ENCODE measurements at regions not wholly inside any gene's neighbourhood (a gene's known extent, or its start where the extent isn't known, plus 50 kb on each side); places are given as distances from the start of the nearest gene placed in this dataset.
"Not testable (repeated sequence)": the region's sequence is repeated elsewhere in the genome, so short reads cannot be mapped to it uniquely, and the experiment has no call there.

DNA sequence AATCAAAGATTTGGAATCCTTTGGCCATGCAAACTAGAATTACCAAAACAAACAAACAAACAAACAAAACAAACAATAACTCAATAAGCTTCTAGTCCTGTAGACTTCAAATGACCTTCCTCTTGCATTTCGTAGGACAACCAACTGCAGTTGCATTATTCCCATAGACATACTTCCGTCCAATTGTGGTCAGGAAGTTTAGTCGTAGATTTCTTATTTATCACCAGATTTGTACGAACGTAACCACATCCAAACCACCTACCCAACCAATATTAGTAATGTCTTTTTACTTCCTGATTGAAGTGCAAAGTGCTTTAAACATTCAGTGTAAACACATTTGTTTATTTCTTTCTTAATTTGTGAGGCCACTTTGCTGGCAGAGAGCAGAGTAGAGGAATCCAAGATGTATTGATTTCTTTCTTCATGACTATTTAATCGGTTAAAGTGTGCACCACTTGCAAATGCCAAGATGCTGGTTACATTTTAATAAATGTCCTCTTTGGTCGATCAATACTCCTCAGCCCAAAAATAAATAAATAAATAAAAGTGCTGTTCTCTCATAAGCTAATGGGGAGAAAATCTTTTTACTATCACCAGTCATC is 1745.6 kb upstream of the CELF4 start:
- DNase-seq (ENCODE audit: low read depth) = no peak

GRCh38 chr18:39308931-39309521 is 1743.4 kb upstream of the CELF4 start:
- not testable (repeated sequence) for DNase-seq (ENCODE audit: low read depth)

DNA sequence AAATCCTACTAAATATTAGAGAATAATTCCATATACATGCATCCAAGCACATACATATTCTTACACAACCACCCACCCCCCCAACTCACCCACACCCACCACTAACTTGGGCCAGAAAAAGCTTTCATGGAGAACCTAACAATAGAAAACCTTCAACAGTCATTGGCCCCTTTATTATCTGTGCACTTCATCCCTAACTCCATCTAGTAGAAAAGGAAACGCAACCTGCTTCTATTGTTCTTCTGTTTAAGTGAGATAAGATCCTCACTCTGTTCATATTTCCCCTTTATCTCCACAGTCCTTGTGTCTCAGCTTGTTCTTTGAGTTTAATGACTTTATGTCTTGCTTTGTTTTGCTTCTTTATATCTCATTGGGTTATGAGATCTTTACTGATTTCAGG is 1740.2 kb upstream of the CELF4 start:
- no peak for DNase-seq (ENCODE audit: low read depth)

GRCh38 chr18:39302481-39302880 is 1736.9 kb upstream of the CELF4 start:
- no peak for DNase-seq (ENCODE audit: low read depth)

- DNase-seq (ENCODE audit: low read depth) = no peak
These were observed 1733.6 kb upstream of the CELF4 start for GRCh38 chr18:39299152-39299551.

DNA sequence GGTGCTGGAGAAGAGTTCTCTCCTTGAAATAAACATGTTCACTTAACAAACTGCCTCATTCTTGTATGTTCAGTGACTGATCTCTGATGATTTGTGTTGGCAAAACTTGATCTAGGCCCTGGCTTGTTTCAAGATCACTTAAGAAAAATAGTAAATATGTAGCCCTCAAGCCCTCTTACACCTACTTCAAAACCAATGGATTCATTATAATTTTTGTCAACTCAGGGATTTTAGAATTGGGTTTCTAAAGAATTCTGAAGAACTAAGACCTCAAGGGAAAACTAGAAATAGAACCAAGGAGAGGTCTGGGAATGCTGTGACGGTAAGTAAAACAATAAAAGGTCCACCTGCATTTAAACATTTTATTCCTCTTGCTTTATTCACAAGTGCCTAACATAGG is 1731.6 kb upstream of the CELF4 start:
- DNase-seq (ENCODE audit: low read depth) = no peak

DNA sequence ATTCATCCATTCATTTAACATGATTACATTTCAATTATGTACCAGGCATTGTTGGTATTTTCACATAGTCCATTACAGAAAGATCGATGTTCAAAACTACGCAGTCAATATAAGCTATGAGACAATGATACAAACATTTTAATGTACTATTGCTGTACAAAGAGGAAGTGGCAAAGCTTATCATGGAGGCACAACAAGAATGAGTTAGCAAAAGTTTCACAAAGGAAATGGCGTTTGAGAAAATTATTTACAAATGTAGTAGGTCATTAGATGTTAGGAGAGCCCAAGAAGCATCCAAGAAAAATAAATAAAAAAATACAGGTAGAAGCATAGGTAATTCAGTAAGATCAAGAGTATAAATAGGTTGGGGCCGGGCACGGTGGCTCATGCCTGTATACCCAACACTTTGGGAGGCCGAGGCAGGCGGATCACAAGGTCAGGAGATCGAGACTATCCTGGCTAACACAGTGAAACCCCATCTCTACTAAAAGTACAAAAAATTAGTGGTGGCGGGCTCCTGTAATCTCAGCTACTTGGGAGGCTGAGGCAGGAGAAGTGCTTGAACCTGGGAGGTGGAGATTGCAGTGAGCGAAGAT is 1730.8 kb upstream of the CELF4 start:
- no peak for DNase-seq (ENCODE audit: low read depth)

- no peak for DNase-seq (ENCODE audit: low read depth)
These were observed 1711.2 kb upstream of the CELF4 start for GRCh38 chr18:39276764-39277163.

DNA sequence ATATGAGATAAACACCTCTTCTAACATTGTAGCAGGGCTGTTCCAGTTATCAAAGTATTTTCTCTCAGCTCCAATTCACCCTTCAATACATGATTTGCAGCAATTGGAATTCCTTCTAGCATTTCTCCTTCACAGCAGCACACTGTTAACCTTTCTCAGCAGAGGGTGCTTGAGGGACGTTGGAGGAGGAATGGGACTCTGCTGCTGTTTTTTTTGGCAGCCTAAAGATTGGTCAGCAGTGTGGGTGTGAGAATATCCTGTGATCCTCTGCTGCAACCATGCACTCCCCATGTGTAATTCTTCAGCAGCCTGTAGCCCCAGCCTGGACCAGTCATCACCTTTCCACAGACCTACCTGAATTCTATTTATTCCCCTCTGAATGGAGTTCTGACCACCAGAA is 1708.9 kb upstream of the CELF4 start:
- peak; percentile 0 for DNase-seq (ENCODE audit: low read depth)

GRCh38 chr18:39272230-39272629 is 1706.6 kb upstream of the CELF4 start:
- DNase-seq (ENCODE audit: low read depth) = no peak

- DNase-seq (ENCODE audit: low read depth) = no peak
These were observed 1706.1 kb upstream of the CELF4 start for GRCh38 chr18:39271654-39272053.

GRCh38 chr18:39260565-39260964 is 1695.0 kb upstream of the CELF4 start:
- no peak for DNase-seq (ENCODE audit: low read depth)

DNA sequence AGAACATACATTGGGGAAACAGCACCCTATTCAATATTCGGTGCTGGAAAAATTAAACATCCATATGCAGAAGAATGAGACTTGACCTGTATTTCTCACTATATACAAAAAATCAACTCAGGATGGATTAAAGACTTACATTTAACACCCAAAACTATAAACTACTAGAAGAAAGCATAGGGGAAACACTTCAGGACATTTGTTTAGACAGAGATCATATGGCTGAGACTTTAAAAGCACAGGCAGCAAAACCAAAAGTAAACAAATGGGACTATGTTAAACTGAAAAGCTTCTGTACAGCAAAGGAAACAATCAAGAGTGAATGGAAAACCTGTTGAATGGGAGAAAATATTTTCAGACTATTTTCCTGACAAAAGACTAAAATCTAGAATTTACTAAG is 1694.1 kb upstream of the CELF4 start:
- no peak for DNase-seq (ENCODE audit: low read depth)

GRCh38 chr18:39244242-39244641 is 1678.6 kb upstream of the CELF4 start:
- DNase-seq (ENCODE audit: low read depth) = no peak

DNA sequence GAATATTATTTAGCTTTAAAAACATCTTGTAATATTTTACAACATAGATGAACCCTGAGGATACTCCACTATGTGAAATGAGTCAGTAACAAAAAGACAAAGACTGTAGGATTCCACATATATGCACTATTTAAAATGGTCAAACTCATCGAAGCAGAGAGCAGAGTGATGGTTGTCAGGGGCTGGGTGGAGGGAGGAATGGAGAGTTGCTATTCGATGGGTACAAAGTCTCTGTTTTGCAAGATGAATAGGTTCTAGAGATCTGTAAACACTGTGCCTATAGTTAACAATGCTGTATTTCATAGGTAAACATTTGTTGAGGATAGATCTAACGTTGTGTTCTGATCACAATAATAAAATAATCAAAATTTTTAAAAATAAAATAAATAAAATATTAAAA is 1675.9 kb upstream of the CELF4 start:
- no peak for DNase-seq (ENCODE audit: low read depth)

GRCh38 chr18:39238981-39239660 is 1673.5 kb upstream of the CELF4 start:
- no peak for DNase-seq (ENCODE audit: low read depth)

DNA sequence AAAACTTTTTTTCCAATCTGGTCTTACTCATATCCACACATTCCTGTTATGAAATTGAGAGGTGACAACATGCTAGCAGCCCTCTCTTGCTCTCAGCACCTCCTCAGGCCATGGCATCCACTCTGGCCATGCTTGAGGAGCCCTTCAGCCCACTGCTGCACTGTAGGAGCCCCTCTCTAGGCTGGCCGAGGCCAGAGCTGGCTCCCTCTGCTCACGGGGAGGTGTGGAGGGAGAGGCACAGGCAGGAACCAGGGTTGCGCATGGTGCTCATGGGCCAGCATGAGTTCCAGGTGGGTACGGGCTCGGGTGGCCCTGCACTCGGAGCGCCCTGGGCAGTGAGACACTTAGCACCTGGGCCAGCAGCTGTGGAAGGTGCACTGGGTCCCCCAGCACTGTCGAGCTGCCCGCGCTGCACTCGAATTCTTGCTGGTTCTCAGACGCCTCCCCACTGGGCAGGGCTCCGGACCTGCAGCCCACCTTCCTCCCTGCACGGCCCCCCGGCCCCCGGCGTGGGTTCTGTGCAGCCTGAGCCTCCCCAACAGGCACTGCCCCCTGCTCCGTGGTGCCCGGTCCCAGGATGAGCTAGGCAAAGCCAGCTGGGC is 1669.6 kb upstream of the CELF4 start:
- DNase-seq (ENCODE audit: low read depth) = no peak

DNA sequence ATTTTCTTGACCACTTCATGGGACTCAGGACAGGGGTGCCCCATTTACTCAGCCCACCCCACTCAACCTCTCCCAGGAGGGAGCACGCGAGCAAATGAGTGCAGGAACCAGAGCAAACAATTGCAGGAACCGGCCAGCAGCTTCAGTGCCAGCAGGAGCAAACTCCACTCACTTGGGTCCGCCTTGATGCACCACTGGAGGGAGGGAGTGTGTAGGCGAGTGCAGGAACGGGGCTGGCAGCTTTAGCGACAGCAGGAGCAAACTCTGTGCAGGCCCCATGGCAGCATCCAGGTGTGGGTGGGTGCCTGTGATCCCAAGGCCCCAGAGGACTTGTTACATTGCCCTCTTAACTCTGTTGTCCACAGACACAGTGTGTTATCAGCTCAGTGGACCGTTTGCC is 1667.3 kb upstream of the CELF4 start:
- DNase-seq (ENCODE audit: low read depth) = no peak

- DNase-seq (ENCODE audit: low read depth) = no peak
These were observed 1666.9 kb upstream of the CELF4 start for GRCh38 chr18:39232490-39232889.

DNA sequence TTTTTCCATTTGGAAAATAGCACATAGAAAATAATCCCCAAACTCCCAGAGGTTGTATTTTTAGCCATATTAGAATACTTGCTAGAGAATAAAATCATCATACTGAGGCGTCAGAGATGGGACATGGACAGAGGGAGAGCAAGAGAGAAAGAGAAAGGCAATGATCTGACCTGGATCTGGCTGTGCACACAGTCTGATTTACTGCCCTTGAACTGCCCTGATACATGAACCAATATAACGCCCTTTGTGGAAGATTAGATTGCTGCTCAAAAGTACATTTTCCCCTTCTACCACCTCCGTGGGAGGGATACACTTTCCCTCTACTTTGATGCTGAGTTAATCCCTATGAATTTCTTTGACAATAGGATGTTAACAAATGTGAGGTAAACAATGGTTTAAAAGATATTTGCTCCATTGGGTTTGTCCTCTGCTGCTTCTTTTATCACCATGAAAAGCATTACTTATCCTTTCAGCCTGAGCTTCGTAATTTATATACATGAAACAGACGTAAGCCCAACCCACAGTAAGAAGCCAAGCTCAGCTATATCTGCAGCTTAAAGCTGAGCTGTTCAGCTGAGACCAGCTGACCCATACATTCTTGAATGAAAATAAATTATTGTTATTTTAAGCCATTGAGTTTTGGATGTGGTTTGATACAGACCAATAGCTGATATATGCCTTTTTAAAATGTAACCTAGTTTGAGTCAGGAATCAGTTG is 1664.6 kb upstream of the CELF4 start:
- no peak for DNase-seq (ENCODE audit: low read depth)

DNA sequence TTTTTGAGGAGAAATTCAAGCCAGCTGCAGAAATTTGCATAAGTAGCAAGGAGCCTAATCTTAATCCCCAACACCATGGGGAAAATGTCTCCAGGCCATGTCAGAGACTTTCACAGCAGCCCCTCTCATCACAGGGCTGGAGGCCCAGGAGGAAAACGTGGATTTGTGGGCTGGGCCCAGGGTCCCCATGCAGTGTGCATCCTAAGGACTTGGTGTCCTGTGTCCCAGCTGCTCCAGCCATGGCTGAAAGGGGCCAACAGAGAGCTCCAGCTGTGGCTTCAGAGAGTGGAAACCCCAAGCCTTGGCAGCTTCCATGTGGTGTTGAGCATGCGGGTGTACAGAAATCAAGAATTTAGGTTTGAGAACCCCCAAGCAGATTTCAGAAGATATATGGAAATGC is 1662.2 kb upstream of the CELF4 start:
- DNase-seq (ENCODE audit: low read depth) = not testable (repeated sequence)

GRCh38 chr18:39225373-39225772 is 1659.8 kb upstream of the CELF4 start:
- DNase-seq (ENCODE audit: low read depth) = no peak

Data from RPMI7951 (cell line).